Neural crest cell (in vitro differentiated cells): ENCODE measurements at regions not wholly inside any gene's neighbourhood (a gene's known extent, or its start where the extent isn't known, plus 50 kb on each side); places are given as distances from the start of the nearest gene placed in this dataset.

Source experiments
- DNase-seq: peaks from one replicate; pipeline ENCODE4 v3.0.0; 2021; ENCODE audit warnings: low read depth, mixed read lengths, low spot score
- H3K27ac Mint-ChIP-seq: one replicate; pipeline ENCODE4 v1.8.0; 2021; ENCODE audit warnings: mild to moderate bottlenecking, mixed read lengths; ENCODE audit not compliant: unreplicated experiment
- H3K27me3 Mint-ChIP-seq: 2 replicates; pipeline ENCODE4 v1.8.0; 2021; ENCODE audit warnings: low read depth, mild to moderate bottlenecking, mixed read lengths
- H3K36me3 Mint-ChIP-seq: 2 replicates; pipeline ENCODE4 v1.8.0; 2021; ENCODE audit warnings: low read depth, mild to moderate bottlenecking, mixed read lengths
- H3K4me1 Mint-ChIP-seq: 2 replicates; pipeline ENCODE4 v1.8.0; 2021; ENCODE audit warnings: mixed read lengths
- H3K4me3 Mint-ChIP-seq: one replicate; pipeline ENCODE4 v1.8.0; 2021; ENCODE audit warnings: mild to moderate bottlenecking, mixed read lengths
- H3K9me3 Mint-ChIP-seq: 2 replicates; pipeline ENCODE4 v1.8.0; 2021; ENCODE audit warnings: mixed read lengths
- CTCF ChIP-seq: fragments of 200-600 bp; sonication (generic); conservative IDR thresholded peaks from 2 replicates; pipeline ENCODE4 v1.5.0; 2021; ENCODE audit warnings: antibody characterized with exemption, mild to moderate bottlenecking

DNA sequence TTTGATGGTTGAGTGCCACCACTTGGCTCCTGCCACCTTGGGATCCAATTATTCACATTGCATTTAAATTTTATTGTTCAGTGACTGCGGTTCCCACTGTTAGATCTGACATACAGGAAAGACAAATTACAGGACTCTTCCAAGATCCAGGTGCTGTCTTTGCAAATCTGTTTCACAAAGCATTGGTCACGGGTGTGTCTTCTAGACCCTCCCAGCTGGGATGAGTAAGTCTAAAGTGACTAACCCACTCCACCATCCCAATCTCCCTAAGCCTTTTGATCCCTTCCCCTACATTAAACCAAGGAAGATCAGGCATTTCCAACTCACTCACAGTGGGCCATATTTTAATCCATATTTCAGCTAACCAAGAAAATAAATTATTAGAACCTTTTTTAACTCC is 1016.3 kb upstream of the CTNND2 start:
- H3K36me3 Mint-ChIP-seq: no peaks in the 10 kb centered on the region
- DNase-seq: no peak
- TF ChIP-seq CTCF: no peak
- H3K4me1 Mint-ChIP-seq: no peaks in the 10 kb centered on the region
- H3K9me3 Mint-ChIP-seq: peaks cover 2% of the 10 kb centered on the region
- no peak overlapping the region for H3K27ac Mint-ChIP-seq
- no peaks in the 10 kb centered on the region for H3K27me3 Mint-ChIP-seq
- no peak overlapping the region for H3K4me3 Mint-ChIP-seq

GRCh38 chr5:12911156-12911555 is 1006.9 kb upstream of the CTNND2 start:
- no peaks in the 10 kb centered on the region for H3K4me1 Mint-ChIP-seq
- H3K36me3 Mint-ChIP-seq: no peaks in the 10 kb centered on the region
- no peaks in the 10 kb centered on the region for H3K27me3 Mint-ChIP-seq
- no peak overlapping the region for H3K4me3 Mint-ChIP-seq
- peaks cover 2% of the 10 kb centered on the region for H3K9me3 Mint-ChIP-seq
- TF ChIP-seq CTCF: no peak
- no peak for DNase-seq
- H3K27ac Mint-ChIP-seq: no peak overlapping the region

- no peak for TF ChIP-seq CTCF
- no peaks in the 10 kb centered on the region for H3K27me3 Mint-ChIP-seq
- H3K4me1 Mint-ChIP-seq: no peaks in the 10 kb centered on the region
- no peak overlapping the region for H3K4me3 Mint-ChIP-seq
- DNase-seq: no peak
- H3K36me3 Mint-ChIP-seq: no peaks in the 10 kb centered on the region
- H3K9me3 Mint-ChIP-seq: peaks cover 2% of the 10 kb centered on the region
- H3K27ac Mint-ChIP-seq: no peak overlapping the region
Measured at GRCh38 chr5:12910641-12911040, 1006.4 kb upstream of the CTNND2 start.

- H3K4me3 Mint-ChIP-seq: no peak overlapping the region
- H3K9me3 Mint-ChIP-seq: no peaks in the 10 kb centered on the region
- TF ChIP-seq CTCF: no peak
- H3K27ac Mint-ChIP-seq: no peak overlapping the region
- H3K36me3 Mint-ChIP-seq: no peaks in the 10 kb centered on the region
- H3K27me3 Mint-ChIP-seq: no peaks in the 10 kb centered on the region
- no peak for DNase-seq
- no peaks in the 10 kb centered on the region for H3K4me1 Mint-ChIP-seq
Measured at GRCh38 chr5:12902611-12903010, 998.4 kb upstream of the CTNND2 start.

DNA sequence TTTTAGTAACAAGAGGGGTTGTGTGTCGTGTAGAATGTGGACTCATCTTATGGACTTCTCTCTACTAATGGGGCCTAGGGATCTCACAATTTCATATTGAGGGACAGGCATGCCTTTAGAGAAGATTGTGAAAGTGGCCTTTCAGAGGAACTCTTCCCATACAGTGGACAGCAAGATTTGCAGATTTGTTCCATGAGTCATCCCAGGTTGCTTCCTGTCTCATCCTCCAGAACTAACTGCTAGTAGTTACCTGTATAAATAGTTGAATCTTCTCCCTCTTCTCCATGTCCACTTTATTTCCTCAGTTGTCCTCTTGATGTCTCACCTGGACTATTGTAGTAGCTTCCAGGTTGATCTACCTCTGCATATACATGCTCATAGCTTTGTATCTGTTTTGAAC is 997.5 kb upstream of the CTNND2 start:
- no peak for TF ChIP-seq CTCF
- H3K4me3 Mint-ChIP-seq: no peak overlapping the region
- H3K36me3 Mint-ChIP-seq: no peaks in the 10 kb centered on the region
- no peaks in the 10 kb centered on the region for H3K27me3 Mint-ChIP-seq
- H3K27ac Mint-ChIP-seq: no peak overlapping the region
- DNase-seq: no peak
- no peaks in the 10 kb centered on the region for H3K4me1 Mint-ChIP-seq
- no peaks in the 10 kb centered on the region for H3K9me3 Mint-ChIP-seq

DNA sequence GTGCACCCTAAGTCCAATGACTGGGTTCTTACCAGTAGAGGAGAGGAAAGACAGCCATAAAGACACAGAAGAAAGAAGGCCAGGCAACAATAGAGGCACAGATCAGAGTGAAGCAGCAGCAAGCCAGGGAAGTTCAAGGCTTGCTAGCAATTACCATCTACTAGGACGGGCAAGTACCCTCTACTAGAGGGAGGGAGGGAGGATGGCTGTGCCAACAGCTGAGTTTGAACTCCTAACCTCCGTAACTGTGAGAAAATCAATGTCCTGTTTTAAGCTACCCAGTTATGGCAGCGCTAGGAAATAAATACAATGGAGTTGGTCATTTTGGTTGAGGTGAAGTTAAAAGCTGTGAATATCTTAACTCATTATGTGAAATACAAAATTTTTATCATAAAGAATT is 991.8 kb upstream of the CTNND2 start:
- H3K27ac Mint-ChIP-seq: no peak overlapping the region
- TF ChIP-seq CTCF: no peak
- no peaks in the 10 kb centered on the region for H3K4me1 Mint-ChIP-seq
- no peaks in the 10 kb centered on the region for H3K9me3 Mint-ChIP-seq
- H3K4me3 Mint-ChIP-seq: no peak overlapping the region
- DNase-seq: no peak
- no peaks in the 10 kb centered on the region for H3K36me3 Mint-ChIP-seq
- no peaks in the 10 kb centered on the region for H3K27me3 Mint-ChIP-seq
